Loucy (cell line): ENCODE measurements at regions not wholly inside any gene's neighbourhood (a gene's known extent, or its start where the extent isn't known, plus 50 kb on each side); places are given as distances from the start of the nearest gene placed in this dataset.

ENCODE experiments used
- H2AFZ ChIP-seq: fragments of 200-600 bp; sonication (generic); 2 replicates; pipeline ENCODE4 v1.6.0; 2016; ENCODE audit warnings: antibody characterized with exemption, mild to moderate bottlenecking, low read length, moderate library complexity
- H3F3A ChIP-seq: fragments of 200-600 bp; 2 replicates; pipeline ENCODE4 v1.6.0; 2016; ENCODE audit warnings: antibody characterized with exemption, low read depth, mild to moderate bottlenecking
- H3K27me3 ChIP-seq: fragments of 200-600 bp; sonication (generic); 2 replicates; pipeline ENCODE4 v1.6.1; 2014; ENCODE audit warnings: low read length, mild to moderate bottlenecking; ENCODE audit not compliant: insufficient read depth, poor library complexity, severe bottlenecking
- H3K36me3 ChIP-seq: fragments of 200-600 bp; sonication (generic); 2 replicates; pipeline ENCODE4 v1.6.1; 2016; ENCODE audit warnings: low read length; ENCODE audit not compliant: insufficient read depth
- H3K4me1 ChIP-seq: fragments of 200-600 bp; sonication (generic); 2 replicates; pipeline ENCODE4 v1.5.1; 2014; ENCODE audit warnings: low read length, mild to moderate bottlenecking; ENCODE audit not compliant: insufficient read depth, poor library complexity, severe bottlenecking
- H3K4me2 ChIP-seq: fragments of 200-600 bp; sonication (generic); 2 replicates; pipeline ENCODE4 v1.6.0; 2014; ENCODE audit warnings: antibody characterized with exemption, low read length, low read depth, mild to moderate bottlenecking; ENCODE audit not compliant: poor library complexity, severe bottlenecking
- H3K4me3 ChIP-seq: fragments of 200-600 bp; sonication (generic); 2 replicates; pipeline ENCODE4 v1.5.1; 2014; ENCODE audit warnings: low read length, mild to moderate bottlenecking, mixed read lengths; ENCODE audit not compliant: poor library complexity, severe bottlenecking
- H3K79me2 ChIP-seq: fragments of 200-600 bp; sonication (generic); 2 replicates; pipeline ENCODE4 v1.6.1; 2014; ENCODE audit warnings: low read length; ENCODE audit not compliant: insufficient read depth
- H3K9ac ChIP-seq: fragments of 200-600 bp; sonication (generic); 2 replicates; pipeline ENCODE4 v1.6.0; 2014; ENCODE audit warnings: mild to moderate bottlenecking, low read depth, low read length, moderate library complexity; ENCODE audit not compliant: poor library complexity, severe bottlenecking
- H3K9me2 ChIP-seq: fragments of 200-600 bp; sonication (generic); replicated peaks from 2 replicates; pipeline ENCODE4 v1.6.1; 2016; ENCODE audit warnings: low read depth, low read length, mixed read lengths
- H3K9me3 ChIP-seq: fragments of 200-600 bp; sonication (generic); 2 replicates; pipeline ENCODE4 v1.6.1; 2014; ENCODE audit warnings: mild to moderate bottlenecking, antibody characterized with exemption, low read length, low read depth; ENCODE audit not compliant: insufficient read depth
- H4K20me1 ChIP-seq: fragments of 200-600 bp; sonication (generic); 2 replicates; pipeline ENCODE4 v1.6.0; 2014; ENCODE audit warnings: antibody characterized with exemption, low read length, mild to moderate bottlenecking; ENCODE audit not compliant: insufficient read depth, poor library complexity, severe bottlenecking
- EZH2phosphoT487 ChIP-seq: fragments of 200-600 bp; IDR thresholded peaks from 2 replicates; pipeline ENCODE4 v1.6.1; 2018; ENCODE audit warnings: antibody characterized with exemption, mild to moderate bottlenecking, moderate library complexity, borderline replicate concordance
- TF ChIP-seq, protein P1 (sequence below): fragments of 200-600 bp; sonication (generic); conservative IDR thresholded peaks from 2 replicates; pipeline ENCODE4 v1.5.1; 2014; ENCODE audit warnings: mild to moderate bottlenecking, antibody characterized with exemption, low read length

DNA sequence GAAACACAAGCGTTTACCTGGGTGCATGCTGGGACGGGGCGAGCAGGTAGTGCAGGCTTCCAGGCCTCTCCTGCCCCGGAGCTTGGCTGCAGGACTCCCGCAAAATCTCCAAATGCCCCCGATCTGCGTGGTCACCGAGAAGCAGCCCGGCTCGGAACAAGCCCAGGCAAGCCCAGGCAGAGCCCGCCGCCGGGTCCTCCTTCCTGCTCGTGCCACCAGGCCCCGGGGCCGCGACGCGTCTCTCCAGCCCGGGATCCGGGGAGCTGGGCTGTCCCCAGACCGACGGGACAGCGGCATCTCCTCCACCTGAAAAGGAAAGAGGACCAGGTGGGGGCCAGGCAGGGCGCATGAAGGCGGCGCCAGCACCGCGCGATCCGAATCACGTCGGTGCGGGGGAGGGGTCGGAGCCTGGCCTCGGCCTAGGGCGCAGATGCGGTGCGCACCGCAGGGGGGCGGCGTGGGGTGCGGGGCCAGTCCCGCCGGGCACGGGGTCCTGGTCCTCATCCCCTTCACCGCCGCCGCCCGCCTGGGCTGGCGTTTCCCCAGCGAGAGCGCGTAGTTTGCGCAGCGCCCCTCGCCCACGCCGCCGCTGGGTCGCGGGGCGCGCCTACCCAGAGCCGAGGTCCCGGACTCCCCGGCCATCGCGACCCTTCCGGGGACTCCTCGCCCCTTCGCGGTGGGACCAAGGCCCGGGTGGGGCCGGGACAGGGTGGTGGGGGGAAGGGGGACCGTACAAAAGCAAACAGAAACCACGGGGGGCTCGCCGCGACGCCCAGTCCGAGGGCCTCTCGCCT lies 52.4 kb upstream of the H6PD start:
- Histone ChIP-seq H3K4me1 (no peaks in the 10 kb centered on the region), H3K36me3 (no peaks in the 10 kb centered on the region), H3K9me2 (no peaks in the 10 kb centered on the region), H3K9ac (no peak overlapping the region), H4K20me1 (no peaks in the 10 kb centered on the region), H3K27me3 (no peaks in the 10 kb centered on the region), H3K4me2 (peak overlapping the region; percentile 31), H2AFZ (no peak overlapping the region), H3K4me3 (no peak overlapping the region), H3K79me2 (no peaks in the 10 kb centered on the region), H3F3A (no peaks in the 10 kb centered on the region), H3K9me3 (no peaks in the 10 kb centered on the region)
- TF ChIP-seq EZH2phosphoT487 = no peak
- TF ChIP-seq, protein P1, sequence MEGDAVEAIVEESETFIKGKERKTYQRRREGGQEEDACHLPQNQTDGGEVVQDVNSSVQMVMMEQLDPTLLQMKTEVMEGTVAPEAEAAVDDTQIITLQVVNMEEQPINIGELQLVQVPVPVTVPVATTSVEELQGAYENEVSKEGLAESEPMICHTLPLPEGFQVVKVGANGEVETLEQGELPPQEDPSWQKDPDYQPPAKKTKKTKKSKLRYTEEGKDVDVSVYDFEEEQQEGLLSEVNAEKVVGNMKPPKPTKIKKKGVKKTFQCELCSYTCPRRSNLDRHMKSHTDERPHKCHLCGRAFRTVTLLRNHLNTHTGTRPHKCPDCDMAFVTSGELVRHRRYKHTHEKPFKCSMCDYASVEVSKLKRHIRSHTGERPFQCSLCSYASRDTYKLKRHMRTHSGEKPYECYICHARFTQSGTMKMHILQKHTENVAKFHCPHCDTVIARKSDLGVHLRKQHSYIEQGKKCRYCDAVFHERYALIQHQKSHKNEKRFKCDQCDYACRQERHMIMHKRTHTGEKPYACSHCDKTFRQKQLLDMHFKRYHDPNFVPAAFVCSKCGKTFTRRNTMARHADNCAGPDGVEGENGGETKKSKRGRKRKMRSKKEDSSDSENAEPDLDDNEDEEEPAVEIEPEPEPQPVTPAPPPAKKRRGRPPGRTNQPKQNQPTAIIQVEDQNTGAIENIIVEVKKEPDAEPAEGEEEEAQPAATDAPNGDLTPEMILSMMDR = no peak

DNA sequence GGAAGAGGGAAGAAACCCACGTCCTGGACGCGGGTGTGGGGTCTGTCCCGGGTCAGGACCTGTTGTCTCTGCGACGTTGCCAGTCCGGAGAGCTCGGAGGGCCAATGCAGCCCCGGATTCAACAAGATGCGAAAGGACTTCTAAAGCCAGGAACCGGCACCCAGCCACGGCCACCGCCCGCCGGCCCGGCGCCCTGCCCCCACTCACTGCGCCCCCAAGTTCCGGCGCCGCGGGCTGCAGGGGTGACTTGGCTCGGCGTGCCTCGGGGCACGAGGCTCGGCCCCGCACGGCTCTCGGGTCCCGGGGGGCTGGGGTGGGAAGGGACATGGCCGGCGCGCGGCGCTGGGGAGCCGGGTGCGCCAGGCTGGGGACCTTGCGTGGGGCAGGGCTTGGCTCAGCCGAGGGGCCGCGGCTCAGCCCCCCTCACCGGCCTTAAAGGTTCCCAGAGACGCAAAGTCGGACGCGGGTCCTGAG lies 51.8 kb upstream of the H6PD start:
- TF ChIP-seq, protein P1 = no peak
- TF ChIP-seq EZH2phosphoT487 = no peak
- H2AFZ ChIP-seq = no peak overlapping the region
- H3K27me3 ChIP-seq = no peaks in the 10 kb centered on the region
- H3K9me2 ChIP-seq = no peaks in the 10 kb centered on the region
- no peak overlapping the region for H3K9ac ChIP-seq
- no peaks in the 10 kb centered on the region for H3K36me3 ChIP-seq
- no peaks in the 10 kb centered on the region for H3K79me2 ChIP-seq
- no peaks in the 10 kb centered on the region for H3F3A ChIP-seq
- H4K20me1 ChIP-seq = no peaks in the 10 kb centered on the region
- no peaks in the 10 kb centered on the region for H3K9me3 ChIP-seq
- no peak overlapping the region for H3K4me3 ChIP-seq
- peaks cover 2% of the 10 kb centered on the region for H3K4me1 ChIP-seq
- no peak overlapping the region for H3K4me2 ChIP-seq

DNA sequence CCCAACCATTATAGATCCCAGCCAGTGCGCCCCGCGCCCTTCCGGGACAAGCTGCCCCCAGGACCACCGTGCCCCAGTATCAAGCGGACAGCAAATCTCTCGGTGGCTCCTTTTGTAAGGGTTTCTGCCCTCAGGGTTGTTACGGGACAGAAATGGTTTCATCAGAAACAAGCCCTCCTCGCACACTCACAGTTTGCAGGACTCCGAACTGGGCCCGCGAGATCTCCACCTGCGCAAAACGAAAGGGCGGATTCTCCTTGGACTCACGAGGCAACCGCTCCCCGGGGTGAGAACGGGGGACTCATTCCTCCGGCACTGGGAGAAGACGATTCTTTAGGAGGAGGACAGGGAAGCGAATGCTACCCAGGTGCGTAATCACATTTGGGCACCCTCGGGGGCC lies 51.1 kb upstream of the H6PD start:
- peaks cover 2% of the 10 kb centered on the region for H3K4me1 ChIP-seq
- no peaks in the 10 kb centered on the region for H3K27me3 ChIP-seq
- H4K20me1 ChIP-seq = no peaks in the 10 kb centered on the region
- H3K79me2 ChIP-seq = no peaks in the 10 kb centered on the region
- H3K36me3 ChIP-seq = no peaks in the 10 kb centered on the region
- no peak overlapping the region for H2AFZ ChIP-seq
- no peak overlapping the region for H3K4me2 ChIP-seq
- no peak overlapping the region for H3K9ac ChIP-seq
- no peaks in the 10 kb centered on the region for H3F3A ChIP-seq
- TF ChIP-seq EZH2phosphoT487 = no peak
- H3K9me2 ChIP-seq = no peaks in the 10 kb centered on the region
- H3K9me3 ChIP-seq = no peaks in the 10 kb centered on the region
- H3K4me3 ChIP-seq = no peak overlapping the region

DNA sequence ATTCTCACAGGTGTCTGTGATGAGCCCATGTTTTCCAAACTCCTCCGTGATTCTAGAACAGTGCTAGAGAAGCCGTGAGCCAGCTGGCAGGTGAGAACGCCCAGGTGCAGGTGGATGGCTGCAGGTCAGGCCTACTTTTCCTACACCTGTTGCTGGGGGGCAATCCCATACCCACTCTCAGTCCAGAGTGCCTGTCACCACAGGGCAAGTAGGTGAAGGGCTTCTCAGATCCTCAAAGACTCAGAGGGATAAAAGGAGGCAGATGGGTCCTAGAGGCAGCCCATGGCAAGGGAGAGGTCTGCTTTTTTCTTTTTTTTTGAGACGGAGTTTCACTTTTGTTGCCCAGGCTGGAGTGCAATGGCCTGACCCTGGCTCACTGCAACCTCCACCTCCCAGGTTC lies 50.7 kb upstream of the H6PD start:
- H3K4me1 ChIP-seq = peaks cover 2% of the 10 kb centered on the region
- H3K4me3 ChIP-seq = no peak overlapping the region
- no peak for TF ChIP-seq EZH2phosphoT487
- TF ChIP-seq, protein P1 = no peak
- H3K36me3 ChIP-seq = no peaks in the 10 kb centered on the region
- H3K4me2 ChIP-seq = no peak overlapping the region
- no peaks in the 10 kb centered on the region for H3K9me3 ChIP-seq
- no peak overlapping the region for H3K9ac ChIP-seq
- H4K20me1 ChIP-seq = no peaks in the 10 kb centered on the region
- no peaks in the 10 kb centered on the region for H3K79me2 ChIP-seq
- H3K9me2 ChIP-seq = no peaks in the 10 kb centered on the region
- no peak overlapping the region for H2AFZ ChIP-seq
- no peaks in the 10 kb centered on the region for H3K27me3 ChIP-seq
- H3F3A ChIP-seq = no peaks in the 10 kb centered on the region
